Caki2 (cell line): ENCODE measurements at regions not wholly inside any gene's neighbourhood (a gene's known extent, or its start where the extent isn't known, plus 50 kb on each side); places are given as distances from the start of the nearest gene placed in this dataset.

ENCODE experiments used
- DNase-seq: peaks from one replicate; pipeline ENCODE4 v3.0.0-alpha.2; 2015; ENCODE audit warnings: low read depth
- in situ Hi-C: cut with HindIII; loops from 2 replicates; pipeline ENCODE4 v1.10.0; 2016; ENCODE audit warnings: low sequenced_read_pairs, low pct_unique_long_range_greater_than_20kb, mixed read lengths

DNA sequence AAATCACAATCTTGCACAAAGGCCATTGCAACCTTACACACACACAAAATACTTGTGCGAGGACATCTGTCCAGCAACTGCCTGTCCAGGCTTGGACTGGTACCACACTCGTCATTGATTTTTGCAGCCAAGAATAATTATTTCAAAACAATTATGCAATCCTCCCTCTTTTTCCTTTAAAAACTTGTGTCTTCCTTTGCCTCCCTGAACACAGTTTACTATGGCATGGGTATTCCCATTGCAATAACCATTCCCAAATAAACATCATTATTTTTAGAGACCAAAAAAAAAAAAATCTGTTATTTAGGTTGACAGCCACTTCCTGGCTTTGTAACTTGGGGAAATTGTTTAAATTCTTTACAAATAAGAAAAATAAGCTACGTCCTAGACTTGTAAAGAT is 54.0 kb downstream of the C11orf91 start:
- in situ Hi-C loops = no loop called here
- no peak for DNase-seq

- in situ Hi-C loops = no loop called here
Measured at GRCh38 chr11:33646168-33646567, 54.5 kb downstream of the C11orf91 start.

GRCh38 chr11:33645686-33646085 is 54.9 kb downstream of the C11orf91 start:
- in situ Hi-C loops = no loop called here
- no peak for DNase-seq

More at GRCh38 chr11:33646168-33646567, 54.5 kb downstream of the C11orf91 start:
- DNase-seq = no peak

- in situ Hi-C loops = no loop called here
Measured at GRCh38 chr11:33643167-33643824, 57.3 kb downstream of the C11orf91 start.

GRCh38 chr11:33642461-33643166 is 58.0 kb downstream of the C11orf91 start:
- DNase-seq = no peak
- in situ Hi-C loops = no loop called here

More at GRCh38 chr11:33643167-33643824, 57.3 kb downstream of the C11orf91 start:
- no peak for DNase-seq

DNA sequence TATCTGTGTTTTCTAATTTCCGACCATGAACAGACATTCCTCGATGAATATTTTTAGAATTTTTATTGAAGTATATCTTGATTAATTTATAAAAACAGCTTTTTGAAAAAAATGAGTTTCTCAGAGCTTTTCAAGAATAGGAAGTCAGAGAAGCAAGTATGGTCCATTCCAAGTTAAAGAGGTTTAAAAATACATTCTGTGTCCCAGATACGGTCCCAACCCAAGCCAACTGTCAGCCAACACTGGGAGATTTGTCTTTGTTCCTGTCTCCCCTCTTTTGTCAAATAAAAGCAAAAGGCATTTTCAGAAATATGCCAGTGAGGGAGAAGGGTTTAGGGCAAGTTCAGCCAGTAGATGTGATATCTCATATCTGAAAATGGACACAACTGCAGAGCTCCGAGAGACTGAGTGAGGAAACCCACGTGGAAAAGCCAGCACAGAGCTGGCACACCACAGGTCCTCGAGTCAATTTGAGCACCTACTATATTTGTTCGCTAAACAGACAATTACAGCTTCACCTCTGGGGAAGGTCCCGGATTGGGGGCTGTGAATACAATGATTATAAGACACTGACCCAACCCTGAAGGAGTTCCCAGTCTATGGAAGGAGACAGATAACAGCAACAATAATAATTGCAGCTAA is 59.8 kb downstream of the C11orf91 start:
- in situ Hi-C loops = no loop called here
- no peak for DNase-seq

GRCh38 chr11:33638608-33639007 is 62.0 kb downstream of the C11orf91 start:
- in situ Hi-C loops = no loop called here
- no peak for DNase-seq

- DNase-seq = peak; percentile 32
Measured at GRCh38 chr11:33636104-33636503, 64.5 kb downstream of the C11orf91 start.

DNA sequence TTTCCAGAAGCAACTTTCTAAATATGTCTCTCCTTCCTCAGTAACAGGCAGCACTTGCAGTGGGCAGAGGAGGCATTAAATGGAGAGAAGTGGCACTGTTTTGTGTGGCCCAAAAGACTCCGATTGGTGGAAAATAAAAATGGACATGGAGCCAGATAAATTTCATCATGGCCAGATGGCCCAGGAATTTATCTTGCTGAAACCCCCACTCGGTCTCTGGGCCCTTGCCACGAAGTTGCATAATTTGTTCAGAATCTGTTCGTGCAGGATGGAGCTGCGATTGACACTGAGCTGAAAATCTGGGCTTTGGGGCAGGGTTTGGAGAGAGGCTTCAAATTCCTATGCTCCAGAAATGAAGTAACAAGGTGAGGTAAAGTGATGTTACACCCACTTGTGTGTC is 65.5 kb downstream of the C11orf91 start:
- in situ Hi-C loops = no loop called here
- no peak for DNase-seq

More at GRCh38 chr11:33636104-33636503, 64.5 kb downstream of the C11orf91 start:
- in situ Hi-C loops = no loop called here

DNA sequence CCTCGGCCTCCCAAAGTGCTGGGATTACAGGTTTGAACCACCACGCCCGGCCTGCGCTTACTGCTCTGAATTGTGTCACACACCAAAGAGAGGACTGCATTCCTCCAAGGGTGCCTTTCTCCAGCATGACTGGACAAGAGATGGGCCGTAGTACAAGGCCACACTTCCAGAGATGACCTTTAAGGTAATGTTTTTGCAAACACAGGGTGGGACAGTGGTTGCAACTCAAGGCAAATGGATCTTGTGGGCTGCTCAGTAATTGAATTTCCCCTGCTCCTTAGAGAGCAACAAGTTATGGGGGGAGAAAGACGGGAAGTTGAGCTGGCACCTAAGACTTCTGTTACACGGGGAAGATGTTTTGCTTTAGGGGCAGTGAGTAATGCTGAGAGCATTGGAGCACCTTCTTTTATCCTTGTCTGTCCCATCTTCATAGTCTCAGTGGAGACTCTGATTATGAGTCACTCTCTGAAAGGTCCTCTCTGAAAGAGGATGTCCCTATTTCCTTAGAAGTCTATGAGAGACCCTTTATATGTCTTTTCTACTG is 66.3 kb downstream of the C11orf91 start:
- in situ Hi-C loops = no loop called here
- peak; percentile 69 for DNase-seq

- in situ Hi-C loops = no loop called here
- peak; percentile 95 for DNase-seq
Measured at GRCh38 chr11:33633251-33634003, 67.2 kb downstream of the C11orf91 start.

- in situ Hi-C loops = no loop called here
- DNase-seq = no peak
Measured at GRCh38 chr11:33631749-33632091, 68.9 kb downstream of the C11orf91 start.

GRCh38 chr11:33630936-33631748 is 69.5 kb downstream of the C11orf91 start:
- in situ Hi-C loops = no loop called here
- DNase-seq = peak; percentile 35

DNA sequence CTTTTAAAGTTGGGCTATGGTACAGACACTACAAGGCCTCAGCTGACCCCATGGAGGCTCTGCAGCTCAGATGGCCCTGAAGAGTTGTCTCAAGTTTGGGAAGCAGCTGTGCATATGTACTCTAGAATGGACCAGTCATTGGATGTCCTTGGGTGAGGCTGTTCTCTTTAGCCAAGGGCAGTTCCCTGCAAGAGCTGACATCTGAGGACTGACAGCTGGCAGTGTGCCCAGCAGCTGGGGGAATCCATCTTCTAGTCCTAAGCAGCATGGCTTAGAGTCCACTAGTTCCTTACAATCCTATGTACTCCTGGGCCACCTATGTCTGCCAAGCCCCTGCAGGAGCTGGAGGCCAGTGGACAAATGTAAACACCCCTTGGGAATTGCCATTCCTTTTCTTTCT is 76.5 kb downstream of the C11orf91 start:
- DNase-seq = no peak

GRCh38 chr11:33622806-33623205 is 77.8 kb downstream of the C11orf91 start:
- in situ Hi-C loops = no loop called here
- no peak for DNase-seq

More for the DNA sequence above, 76.5 kb downstream of the C11orf91 start:
- in situ Hi-C loops = no loop called here

DNA sequence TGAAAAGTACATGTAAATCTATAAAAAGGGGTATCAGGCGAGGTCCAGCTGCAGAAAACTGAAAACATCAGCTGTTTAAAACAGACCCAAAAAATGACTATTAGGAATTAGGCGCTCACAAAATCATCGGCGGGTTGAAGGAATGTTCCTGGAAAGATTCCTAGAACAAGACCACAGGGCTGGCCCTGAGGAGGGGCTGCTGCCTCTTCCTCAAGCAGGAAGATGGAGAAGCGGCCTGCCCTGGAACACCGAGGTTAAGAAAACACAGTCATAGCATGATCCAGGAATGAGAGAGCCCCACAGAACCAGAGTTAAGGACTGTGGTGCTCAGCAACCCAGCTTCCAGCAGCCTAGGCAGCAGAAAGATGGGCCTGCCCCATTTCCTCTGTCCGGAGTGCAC is 78.4 kb downstream of the C11orf91 start:
- in situ Hi-C loops = no loop called here
- DNase-seq = no peak

GRCh38 chr11:33620423-33621171 is 80.0 kb downstream of the C11orf91 start:
- DNase-seq = peak; percentile 31
- in situ Hi-C loops = no loop called here
